ENCODE measurements at regions not wholly inside any gene's neighbourhood (a gene's known extent, or its start where the extent isn't known, plus 50 kb on each side); places are given as distances from the start of the nearest gene placed in this dataset.

DNA sequence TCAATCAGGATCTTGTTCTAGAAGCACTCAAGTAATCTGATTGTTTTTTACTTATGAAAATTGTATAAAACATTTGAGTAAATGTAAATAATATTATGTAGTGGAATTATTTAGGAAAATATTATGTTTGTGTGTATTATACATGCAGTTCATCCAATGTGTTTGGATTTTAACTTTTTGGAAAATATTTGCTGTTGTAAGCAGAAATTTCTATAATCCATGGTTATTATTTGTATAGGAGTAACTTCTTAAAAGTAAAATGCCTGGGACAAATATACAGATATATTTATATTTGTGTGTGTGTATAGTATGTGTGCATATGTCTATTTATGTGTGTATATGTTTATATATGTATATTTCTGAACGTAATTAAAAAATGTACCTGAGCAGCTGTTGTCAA, 1394.6 kb upstream of the AGA start:
- no peak overlapping the region for H3K27ac ChIP-seq (ENCODE audit: low read depth in 2 of 2, low read length in 2 of 2)
- intact Hi-C loops (cut with DNase I) = no loop called here
- no peak overlapping the region for H3K9ac ChIP-seq (ENCODE audit: low read length in 3 of 3)
- no peaks in the 10 kb centered on the region for H3K9me3 ChIP-seq (ENCODE audit: control insufficient read depth in 2 of 3, insufficient read depth in 1 of 3, low read length in 3 of 3)
- no peak overlapping the region for H3K4me3 ChIP-seq (ENCODE audit: low read length in 3 of 3)
- H3K36me3 ChIP-seq (ENCODE audit: control insufficient read depth in 2 of 3, insufficient read depth in 3 of 3, low read length in 3 of 3) = no peaks in the 10 kb centered on the region
- DNase-seq = no peak
- FAIRE-seq = no peak
- no peaks in the 10 kb centered on the region for H3K27me3 ChIP-seq (ENCODE audit: control insufficient read depth, insufficient read depth, low read length)
- no peaks in the 10 kb centered on the region for H3K4me1 ChIP-seq (ENCODE audit: control insufficient read depth in 2 of 3, insufficient read depth in 2 of 3, low read depth in 1 of 3, low read length in 3 of 3)
- TF ChIP-seq, protein P1, sequence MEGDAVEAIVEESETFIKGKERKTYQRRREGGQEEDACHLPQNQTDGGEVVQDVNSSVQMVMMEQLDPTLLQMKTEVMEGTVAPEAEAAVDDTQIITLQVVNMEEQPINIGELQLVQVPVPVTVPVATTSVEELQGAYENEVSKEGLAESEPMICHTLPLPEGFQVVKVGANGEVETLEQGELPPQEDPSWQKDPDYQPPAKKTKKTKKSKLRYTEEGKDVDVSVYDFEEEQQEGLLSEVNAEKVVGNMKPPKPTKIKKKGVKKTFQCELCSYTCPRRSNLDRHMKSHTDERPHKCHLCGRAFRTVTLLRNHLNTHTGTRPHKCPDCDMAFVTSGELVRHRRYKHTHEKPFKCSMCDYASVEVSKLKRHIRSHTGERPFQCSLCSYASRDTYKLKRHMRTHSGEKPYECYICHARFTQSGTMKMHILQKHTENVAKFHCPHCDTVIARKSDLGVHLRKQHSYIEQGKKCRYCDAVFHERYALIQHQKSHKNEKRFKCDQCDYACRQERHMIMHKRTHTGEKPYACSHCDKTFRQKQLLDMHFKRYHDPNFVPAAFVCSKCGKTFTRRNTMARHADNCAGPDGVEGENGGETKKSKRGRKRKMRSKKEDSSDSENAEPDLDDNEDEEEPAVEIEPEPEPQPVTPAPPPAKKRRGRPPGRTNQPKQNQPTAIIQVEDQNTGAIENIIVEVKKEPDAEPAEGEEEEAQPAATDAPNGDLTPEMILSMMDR (IDR thresholded peaks at IDR 0.05; ENCODE audit: borderline replicate concordance, extremely low read depth, insufficient read depth) = no peak

DNA sequence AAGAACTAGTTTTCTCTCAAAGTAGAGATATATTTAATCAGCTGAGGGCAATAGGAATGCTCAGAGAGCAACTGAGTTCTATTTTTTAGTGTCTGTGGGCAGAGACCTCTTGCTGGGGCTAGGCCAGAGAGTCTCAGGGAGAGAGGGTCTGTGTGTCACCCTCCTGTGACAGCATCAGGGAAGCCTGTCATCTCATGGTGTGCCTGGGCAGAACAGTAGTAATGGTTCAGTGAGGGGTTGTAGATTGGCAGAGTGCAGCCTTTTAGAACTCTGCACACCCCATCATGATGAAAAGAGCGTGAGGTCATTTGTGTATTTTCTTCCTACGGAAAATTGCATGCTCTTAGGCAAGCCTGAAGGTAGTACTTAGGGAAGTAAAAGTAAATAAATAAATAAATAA, 1396.5 kb upstream of the AGA start:
- H3K27me3 ChIP-seq (ENCODE audit: control insufficient read depth, insufficient read depth, low read length) = no peaks in the 10 kb centered on the region
- H3K27ac ChIP-seq (ENCODE audit: low read depth in 2 of 2, low read length in 2 of 2) = no peak overlapping the region
- DNase-seq (no peak), FAIRE-seq (no peak)
- no peak overlapping the region for H3K4me3 ChIP-seq (ENCODE audit: low read length in 3 of 3)
- H3K36me3 ChIP-seq (ENCODE audit: control insufficient read depth in 2 of 3, insufficient read depth in 3 of 3, low read length in 3 of 3) = no peaks in the 10 kb centered on the region
- H3K9me3 ChIP-seq (ENCODE audit: control insufficient read depth in 2 of 3, insufficient read depth in 1 of 3, low read length in 3 of 3) = no peaks in the 10 kb centered on the region
- intact Hi-C loops (cut with DNase I) = no loop called here
- TF ChIP-seq, protein P1 (IDR thresholded peaks at IDR 0.05; ENCODE audit: borderline replicate concordance, extremely low read depth, insufficient read depth) = no peak
- no peak overlapping the region for H3K9ac ChIP-seq (ENCODE audit: low read length in 3 of 3)
- H3K4me1 ChIP-seq (ENCODE audit: control insufficient read depth in 2 of 3, insufficient read depth in 2 of 3, low read depth in 1 of 3, low read length in 3 of 3) = no peaks in the 10 kb centered on the region

DNA sequence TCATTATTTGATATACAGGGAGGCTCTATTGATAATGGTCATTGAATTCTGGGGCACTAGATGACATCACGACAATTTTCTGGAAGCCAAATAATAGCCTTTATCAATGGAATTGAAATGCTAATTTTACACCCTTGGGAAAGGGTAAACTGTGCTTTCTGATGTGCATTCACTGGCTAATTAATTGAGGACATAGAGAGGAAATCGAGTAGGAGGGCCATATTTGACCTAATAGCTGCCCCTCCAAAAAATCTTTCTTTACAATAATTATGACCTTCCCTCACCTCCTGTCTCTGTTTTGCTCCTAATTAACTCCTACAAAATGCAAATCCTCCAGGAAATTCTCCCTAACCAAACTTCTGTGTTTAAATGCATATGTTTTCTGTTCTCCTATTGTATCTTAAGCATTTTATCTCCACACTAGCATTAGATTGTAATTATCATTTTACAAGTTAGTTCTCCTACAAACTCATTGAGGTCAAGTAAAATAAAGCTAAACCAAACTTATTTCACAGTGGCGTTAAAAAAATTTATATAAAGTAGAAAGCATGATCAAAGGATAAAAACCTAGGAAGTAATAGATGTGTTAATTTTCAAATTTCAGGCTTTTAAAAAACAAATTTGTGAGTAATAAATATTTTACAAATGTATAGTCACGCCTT, 1414.0 kb upstream of the AGA start:
- H3K4me3 ChIP-seq (ENCODE audit: low read length in 3 of 3) = no peak overlapping the region
- no peaks in the 10 kb centered on the region for H3K9me3 ChIP-seq (ENCODE audit: control insufficient read depth in 2 of 3, insufficient read depth in 1 of 3, low read length in 3 of 3)
- DNase-seq = no peak
- no peak for FAIRE-seq
- intact Hi-C loops (cut with DNase I) = no loop called here
- no peak overlapping the region for H3K27ac ChIP-seq (ENCODE audit: low read depth in 2 of 2, low read length in 2 of 2)
- TF ChIP-seq, protein P1 (IDR thresholded peaks at IDR 0.05; ENCODE audit: borderline replicate concordance, extremely low read depth, insufficient read depth) = no peak
- no peaks in the 10 kb centered on the region for H3K4me1 ChIP-seq (ENCODE audit: control insufficient read depth in 2 of 3, insufficient read depth in 2 of 3, low read depth in 1 of 3, low read length in 3 of 3)
- no peak overlapping the region for H3K9ac ChIP-seq (ENCODE audit: low read length in 3 of 3)
- no peaks in the 10 kb centered on the region for H3K36me3 ChIP-seq (ENCODE audit: control insufficient read depth in 2 of 3, insufficient read depth in 3 of 3, low read length in 3 of 3)
- no peaks in the 10 kb centered on the region for H3K27me3 ChIP-seq (ENCODE audit: control insufficient read depth, insufficient read depth, low read length)

DNA sequence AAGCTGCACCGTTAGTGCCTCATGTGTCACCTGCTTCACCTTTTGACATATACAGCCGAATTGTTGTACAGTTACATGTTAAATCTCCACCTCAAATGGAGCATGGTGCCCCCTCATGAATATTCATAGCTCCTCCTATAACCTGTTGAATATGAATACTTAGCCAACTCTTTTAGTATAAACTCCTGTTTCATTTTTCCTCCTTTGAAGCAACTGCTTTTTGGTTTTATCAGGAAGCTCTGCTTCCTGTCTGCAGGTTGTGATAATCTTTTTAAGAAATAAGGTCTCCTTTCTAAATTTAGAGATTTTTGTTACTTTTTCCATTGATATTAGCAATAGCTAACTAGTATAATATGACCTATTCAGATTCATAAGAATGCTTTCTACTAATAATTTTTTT, 1429.2 kb upstream of the AGA start:
- H3K36me3 ChIP-seq (ENCODE audit: control insufficient read depth in 2 of 3, insufficient read depth in 3 of 3, low read length in 3 of 3) = no peaks in the 10 kb centered on the region
- TF ChIP-seq, protein P1 (IDR thresholded peaks at IDR 0.05; ENCODE audit: borderline replicate concordance, extremely low read depth, insufficient read depth) = no peak
- no peaks in the 10 kb centered on the region for H3K4me1 ChIP-seq (ENCODE audit: control insufficient read depth in 2 of 3, insufficient read depth in 2 of 3, low read depth in 1 of 3, low read length in 3 of 3)
- no peak overlapping the region for H3K4me3 ChIP-seq (ENCODE audit: low read length in 3 of 3)
- no peaks in the 10 kb centered on the region for H3K9me3 ChIP-seq (ENCODE audit: control insufficient read depth in 2 of 3, insufficient read depth in 1 of 3, low read length in 3 of 3)
- DNase-seq = no peak
- no peak overlapping the region for H3K27ac ChIP-seq (ENCODE audit: low read depth in 2 of 2, low read length in 2 of 2)
- no peak overlapping the region for H3K9ac ChIP-seq (ENCODE audit: low read length in 3 of 3)
- no peak for FAIRE-seq
- intact Hi-C loops (cut with DNase I) = no loop called here
- no peaks in the 10 kb centered on the region for H3K27me3 ChIP-seq (ENCODE audit: control insufficient read depth, insufficient read depth, low read length)

Measured in kidney (tissue), 13 donors.